Tibial nerve (tissue), 4 donors: ENCODE measurements at regions not wholly inside any gene's neighbourhood (a gene's known extent, or its start where the extent isn't known, plus 50 kb on each side); places are given as distances from the start of the nearest gene placed in this dataset.

Experiments used
- DNase-seq, 2 donors: peaks; one replicate each; pipeline ENCODE4 v3.0.0-alpha.2; 2019; ENCODE audit warnings: low spot score in 2 of 2
- H3K27ac ChIP-seq, 4 donors: fragments of 200-600 bp; sonication (generic) in 3 of 4; one replicate each; pipeline ENCODE4 v1.5.1; 2017 to 2019; ENCODE audit warnings: mild to moderate bottlenecking in 1 of 4
- H3K27me3 ChIP-seq, 2 donors: fragments of 200-600 bp; sonication (generic) in 1 of 2; one replicate each; pipeline versions ENCODE4 v1.5.1 to v1.6.0; 2017 to 2019
- H3K36me3 ChIP-seq, 3 donors: fragments of 200-600 bp; sonication (generic); one replicate each; pipeline ENCODE4 v1.5.1; 2018 to 2019
- H3K4me1 ChIP-seq, 4 donors: fragments of 200-600 bp; sonication (generic) in 3 of 4; one replicate each; pipeline ENCODE4 v1.5.1; 2017 to 2019
- H3K4me3 ChIP-seq, 4 donors: fragments of 200-600 bp; sonication (generic) in 3 of 4; one replicate each; pipeline ENCODE4 v1.5.1; 2017 to 2019; ENCODE audit warnings: mild to moderate bottlenecking in 1 of 4, moderate library complexity in 1 of 4
- H3K9me3 ChIP-seq, 4 donors: fragments of 200-600 bp; sonication (generic) in 3 of 4; one replicate each; pipeline ENCODE4 v1.5.1; 2017 to 2019
- CTCF ChIP-seq, 5 experiments: fragments of 200-600 bp in 3 of 5; fragments of 450-650 bp in 2 of 5; sonication (generic) in 3 of 5; IDR thresholded peaks; one replicate each; pipeline ENCODE4 v1.5.1; 2016 to 2019; ENCODE audit warnings: antibody characterized with exemption in 5 of 5, mild to moderate bottlenecking in 3 of 5, moderate library complexity in 2 of 5
- EP300 ChIP-seq, 2 donors: sonication (generic); formaldehyde crosslinking; IDR thresholded peaks; one replicate each; pipeline ENCODE4 v1.6.1; 2017; ENCODE audit warnings: antibody characterized with exemption in 2 of 2, mild to moderate bottlenecking in 1 of 2
- POLR2A ChIP-seq, 2 donors: fragments of 450-650 bp; IDR thresholded peaks; one replicate each; pipeline ENCODE4 v1.6.1; 2017; ENCODE audit warnings: antibody characterized with exemption in 2 of 2, mild to moderate bottlenecking in 2 of 2, moderate library complexity in 2 of 2
- WGBS, 2 donors: methylation state at CpG; one replicate each; pipeline ENCODE4 v1.1.5; 2018; 5-methylcytosine and 5-hydroxymethylcytosine counted together

DNA sequence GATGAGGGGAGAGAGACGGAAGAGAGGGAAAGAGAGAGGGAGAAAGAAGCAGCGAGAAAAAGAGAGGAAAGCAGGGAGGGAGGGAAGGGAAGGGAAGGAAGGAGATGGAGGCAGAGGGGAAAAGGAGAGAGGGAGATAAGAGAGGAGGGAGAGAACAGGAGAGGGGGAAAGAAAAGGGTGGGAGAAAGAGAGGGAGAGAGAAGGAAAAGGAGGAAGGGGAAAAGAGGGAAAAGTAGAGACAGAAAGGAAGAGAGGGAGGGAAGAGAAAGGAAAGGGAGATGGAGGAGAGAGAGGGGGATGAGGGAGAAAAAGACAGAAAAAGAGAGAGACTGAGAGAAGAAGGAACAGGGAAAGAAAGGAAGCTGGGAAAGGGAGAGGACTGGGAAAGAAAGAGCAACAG lies 814.4 kb downstream of the CDH11 start:
- H3K27me3 ChIP-seq, result no peaks in the 10 kb centered on the region
- no peaks in the 10 kb centered on the region for H3K4me1 ChIP-seq
- no peaks in the 10 kb centered on the region for H3K36me3 ChIP-seq
- TF ChIP-seq CTCF (IDR thresholded peaks at IDR 0.05), result no peak
- no peak for TF ChIP-seq POLR2A (IDR thresholded peaks at IDR 0.05)
- TF ChIP-seq EP300 (IDR thresholded peaks at IDR 0.05), result no peak
- H3K27ac ChIP-seq, result no peak overlapping the region
- H3K4me3 ChIP-seq, result no peak overlapping the region
- 87 to 89% methylated on average over 2 of the region's 2 CpGs for WGBS, 2 donors
- H3K9me3 ChIP-seq, result peaks cover 0 to 8% (median 2%) of the 10 kb centered on the region in 4 donors
- DNase-seq, result no peak

- DNase-seq, result no peak
- Histone ChIP-seq H3K27ac (no peak overlapping the region), H3K27me3 (no peaks in the 10 kb centered on the region), H3K4me1 (no peaks in the 10 kb centered on the region), H3K9me3 (peaks cover 0 to 8% (median 2%) of the 10 kb centered on the region in 4 donors), H3K36me3 (no peaks in the 10 kb centered on the region), H3K4me3 (no peak overlapping the region)
- WGBS, 2 donors, result 28 to 51% methylated on average over 1 of the region's 1 CpG
- TF ChIP-seq POLR2A (IDR thresholded peaks at IDR 0.05), result no peak
- TF ChIP-seq EP300 (IDR thresholded peaks at IDR 0.05), result no peak
- TF ChIP-seq CTCF (IDR thresholded peaks at IDR 0.05), result no peak
Measured at GRCh38 chr16:64305663-64306062, 816.2 kb downstream of the CDH11 start.

- H3K27me3 ChIP-seq, result no peaks in the 10 kb centered on the region
- DNase-seq, result no peak
- no peak overlapping the region for H3K27ac ChIP-seq
- H3K9me3 ChIP-seq, result peaks cover 0 to 8% (median 2%) of the 10 kb centered on the region in 4 donors
- H3K4me3 ChIP-seq, result no peak overlapping the region
- no peak for TF ChIP-seq CTCF (IDR thresholded peaks at IDR 0.05)
- no peak for TF ChIP-seq POLR2A (IDR thresholded peaks at IDR 0.05)
- no peak for TF ChIP-seq EP300 (IDR thresholded peaks at IDR 0.05)
- H3K36me3 ChIP-seq, result no peaks in the 10 kb centered on the region
- WGBS, 2 donors, result 29 to 41% methylated on average over 2 of the region's 2 CpGs
- H3K4me1 ChIP-seq, result no peaks in the 10 kb centered on the region
Measured at GRCh38 chr16:64304951-64305350, 816.9 kb downstream of the CDH11 start.

GRCh38 chr16:64304396-64304795 lies 817.5 kb downstream of the CDH11 start:
- no peak for DNase-seq
- 37 to 39% methylated on average over 1 of the region's 1 CpG for WGBS, 2 donors
- no peaks in the 10 kb centered on the region for H3K27me3 ChIP-seq

More at GRCh38 chr16:64304396-64304795, 817.5 kb downstream of the CDH11 start:
- peaks cover 0 to 5% (median under 1%) of the 10 kb centered on the region in 4 donors for H3K9me3 ChIP-seq
- no peaks in the 10 kb centered on the region for H3K4me1 ChIP-seq
- H3K4me3 ChIP-seq, result no peak overlapping the region
- no peak overlapping the region for H3K27ac ChIP-seq
- H3K36me3 ChIP-seq, result no peaks in the 10 kb centered on the region
- TF ChIP-seq POLR2A (IDR thresholded peaks at IDR 0.05) (no peak), CTCF (IDR thresholded peaks at IDR 0.05) (no peak), EP300 (IDR thresholded peaks at IDR 0.05) (no peak)
